ENCODE measurements at regions not wholly inside any gene's neighbourhood (a gene's known extent, or its start where the extent isn't known, plus 50 kb on each side); places are given as distances from the start of the nearest gene placed in this dataset.

DNA sequence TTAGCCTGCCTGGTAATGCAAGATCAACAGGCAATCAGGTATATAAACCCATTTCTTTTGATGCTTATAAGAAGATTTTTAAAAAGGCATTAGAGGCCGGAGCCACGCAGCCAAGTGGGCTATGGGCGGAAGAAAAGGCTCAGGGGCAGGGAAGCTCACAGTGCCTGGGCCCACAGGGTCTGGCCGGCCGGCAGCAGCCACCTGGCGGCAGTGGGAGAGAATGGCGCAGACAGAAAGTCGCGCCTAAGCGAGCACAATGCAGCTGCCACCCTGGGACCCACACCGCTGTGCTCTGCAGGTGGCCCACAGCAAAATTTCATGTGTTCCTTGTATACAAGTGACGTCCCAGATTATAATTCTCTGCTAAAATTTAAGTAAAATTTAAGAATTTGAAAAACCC is 448.6 kb upstream of the RASGRP1 start:
- TF ChIP-seq IRF3 (IDR thresholded peaks at IDR 0.05; ENCODE audit: low read depth, low read length) (no peak), RAD21 (IDR thresholded peaks at IDR 0.05; ENCODE audit: low read length) (no peak), CTCF (IDR thresholded peaks at IDR 0.05) (no peak), EZH2phosphoT487 (IDR thresholded peaks at IDR 0.05; ENCODE audit: borderline replicate concordance, low read depth) (no peak), USF2 (IDR thresholded peaks at IDR 0.05; ENCODE audit: borderline replicate concordance, low read depth, low read length) (no peak), RCOR1 (IDR thresholded peaks at IDR 0.05; ENCODE audit: low read length) (no peak), ZBTB33 (IDR thresholded peaks at IDR 0.05; ENCODE audit: borderline replicate concordance, low read depth) (no peak), FOSL2 (IDR thresholded peaks at IDR 0.05; ENCODE audit: borderline replicate concordance, low read depth) (no peak), EP300 (IDR thresholded peaks at IDR 0.05; ENCODE audit: borderline replicate concordance in 1 of 2, low read depth in 1 of 2, low read length in 1 of 2) (no peak)

Measured in SK-N-SH (cell line).